ENCODE measurements at regions not wholly inside any gene's neighbourhood (a gene's known extent, or its start where the extent isn't known, plus 50 kb on each side); places are given as distances from the start of the nearest gene placed in this dataset.

DNA sequence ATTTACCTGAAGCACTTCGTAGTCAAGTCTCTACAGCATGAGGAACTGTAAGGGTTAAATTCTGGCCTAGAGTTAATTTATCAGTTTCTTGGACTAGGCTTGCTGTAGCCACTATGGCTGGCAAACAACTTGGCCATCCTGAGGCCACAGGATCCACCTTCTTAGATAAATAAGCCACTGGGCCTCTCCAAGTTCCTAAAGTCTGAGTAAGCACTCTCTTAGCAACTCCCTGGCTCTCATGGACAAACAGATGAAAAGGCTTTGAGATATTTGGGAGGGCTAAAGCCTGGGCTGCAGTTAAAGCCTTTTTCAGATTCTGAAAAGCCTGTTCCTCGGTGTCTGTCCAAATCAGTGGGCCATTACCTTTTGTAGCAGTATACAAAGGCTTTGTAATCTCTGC is 675.0 kb downstream of the TMEM121 start:
- Mint-ChIP-seq H3K27me3 (peaks cover 29% of the 10 kb centered on the region), H3K4me1 (no peaks in the 10 kb centered on the region), H3K9me3 (ENCODE audit: insufficient read depth) (no peaks in the 10 kb centered on the region), H3K27ac (no peak overlapping the region), H3K4me3 (no peak overlapping the region)
- Histone ChIP-seq H3K4me2 (replicated peaks; ENCODE audit: low read depth, low read length, poor library complexity, severe bottlenecking) (no peak overlapping the region), H4K20me1 (ENCODE audit: control insufficient read depth, insufficient read depth, low read length, poor library complexity, severe bottlenecking) (no peaks in the 10 kb centered on the region), H3K9ac (ENCODE audit: low read length) (no peak overlapping the region), H2AFZ (ENCODE audit: insufficient read depth, low read depth, low read length, poor library complexity, severe bottlenecking) (no peak overlapping the region), H3K4me1 (ENCODE audit: control insufficient read depth in 2 of 2, insufficient read depth in 2 of 2, low read length in 2 of 2) (no peaks in the 10 kb centered on the region), H3K79me2 (ENCODE audit: control insufficient read depth, insufficient read depth, low read length) (no peaks in the 10 kb centered on the region), H3K4me3 (ENCODE audit: control extremely low read depth in 1 of 5, extremely low read depth in 1 of 5, insufficient read depth in 1 of 5, low read depth in 2 of 5, low read length in 4 of 5) (no peak overlapping the region), H3K36me3 (replicated peaks in 1 of 2; ENCODE audit: control extremely low read depth in 1 of 2, control insufficient read depth in 1 of 2, extremely low read depth in 1 of 2, insufficient read depth in 2 of 2, low read length in 1 of 2) (no peaks in the 10 kb centered on the region), H3K27me3 (replicated peaks in 1 of 4; ENCODE audit: control extremely low read depth in 1 of 4, control insufficient read depth in 3 of 4, insufficient read depth in 4 of 4, low read length in 3 of 4) (no peaks in the 10 kb centered on the region), H3K27ac (ENCODE audit: low read length in 2 of 2) (no peak overlapping the region), H3K9me3 (ENCODE audit: control extremely low read depth in 1 of 3, control insufficient read depth in 2 of 3, insufficient read depth in 1 of 3, low read length in 2 of 3) (no peaks in the 10 kb centered on the region)
- DNase-seq (no peak), ATAC-seq (ENCODE audit: low read depth) (no peak)
- intact Hi-C loops (cut with micrococcal nuclease), result no loop called here
- POLR2A ChIA-PET, result no interaction called here
- no peak for TF ChIP-seq EZH2 (IDR thresholded peaks at IDR 0.05; ENCODE audit: borderline replicate concordance, insufficient read depth, low read depth, low read length, poor library complexity, severe bottlenecking)
- no peak for TF ChIP-seq CTCF (IDR thresholded peaks at IDR 0.05)
- CTCF ChIA-PET, result interaction anchor here (1.2 kb wide), 1 partner anchor 9 kb away, joined by 3 read pairs; no protein-coding TSS in a partner anchor
- 60% methylated on average over 1 of the region's 2 CpGs for WGBS (ENCODE audit: insufficient coverage)

GRCh38 chr14:106203438-106203837 is 677.1 kb downstream of the TMEM121 start:
- no peak for ATAC-seq (ENCODE audit: low read depth)
- H3K9ac ChIP-seq (ENCODE audit: low read length), result no peak overlapping the region
- CTCF ChIA-PET, result no interaction called here
- H3K27ac ChIP-seq (ENCODE audit: low read length in 2 of 2), result no peak overlapping the region
- no peaks in the 10 kb centered on the region for H3K79me2 ChIP-seq (ENCODE audit: control insufficient read depth, insufficient read depth, low read length)
- 91% methylated on average over 4 of the region's 9 CpGs for WGBS (ENCODE audit: insufficient coverage)
- no peak overlapping the region for H3K4me2 ChIP-seq (replicated peaks; ENCODE audit: low read depth, low read length, poor library complexity, severe bottlenecking)
- Mint-ChIP-seq H3K27ac (no peak overlapping the region), H3K27me3 (peaks cover 25% of the 10 kb centered on the region), H3K9me3 (ENCODE audit: insufficient read depth) (no peaks in the 10 kb centered on the region), H3K4me3 (no peak overlapping the region), H3K4me1 (no peaks in the 10 kb centered on the region)
- intact Hi-C loops (cut with micrococcal nuclease), result no loop called here
- H3K27me3 ChIP-seq (replicated peaks in 1 of 4; ENCODE audit: control extremely low read depth in 1 of 4, control insufficient read depth in 3 of 4, insufficient read depth in 4 of 4, low read length in 3 of 4), result no peaks in the 10 kb centered on the region
- no peaks in the 10 kb centered on the region for H3K36me3 ChIP-seq (replicated peaks in 1 of 2; ENCODE audit: control extremely low read depth in 1 of 2, control insufficient read depth in 1 of 2, extremely low read depth in 1 of 2, insufficient read depth in 2 of 2, low read length in 1 of 2)
- H3K4me1 ChIP-seq (ENCODE audit: control insufficient read depth in 2 of 2, insufficient read depth in 2 of 2, low read length in 2 of 2), result no peaks in the 10 kb centered on the region
- no peak overlapping the region for H3K4me3 ChIP-seq (ENCODE audit: control extremely low read depth in 1 of 5, extremely low read depth in 1 of 5, insufficient read depth in 1 of 5, low read depth in 2 of 5, low read length in 4 of 5)
- POLR2A ChIA-PET, result no interaction called here
- no peak overlapping the region for H2AFZ ChIP-seq (ENCODE audit: insufficient read depth, low read depth, low read length, poor library complexity, severe bottlenecking)
- DNase-seq, result no peak
- no peaks in the 10 kb centered on the region for H4K20me1 ChIP-seq (ENCODE audit: control insufficient read depth, insufficient read depth, low read length, poor library complexity, severe bottlenecking)
- TF ChIP-seq EZH2 (IDR thresholded peaks at IDR 0.05; ENCODE audit: borderline replicate concordance, insufficient read depth, low read depth, low read length, poor library complexity, severe bottlenecking), result no peak
- TF ChIP-seq CTCF (IDR thresholded peaks at IDR 0.05), result no peak
- no peaks in the 10 kb centered on the region for H3K9me3 ChIP-seq (ENCODE audit: control extremely low read depth in 1 of 3, control insufficient read depth in 2 of 3, insufficient read depth in 1 of 3, low read length in 2 of 3)
